BE2C (cell line): ENCODE measurements at regions not wholly inside any gene's neighbourhood (a gene's known extent, or its start where the extent isn't known, plus 50 kb on each side); places are given as distances from the start of the nearest gene placed in this dataset.

Experiments
- DNase-seq: peaks from one replicate; pipeline ENCODE4 v3.0.0-alpha.2; 2020
- H3K27me3 ChIP-seq: fragments of 250-450 bp; sonication (Bioruptor Pico); 2 replicates; pipeline ENCODE4 v1.5.1; 2020; ENCODE audit warnings: mild to moderate bottlenecking
- H3K36me3 ChIP-seq: fragments of 250-450 bp; sonication (Bioruptor Pico); 2 replicates; pipeline ENCODE4 v1.5.1; 2020; ENCODE audit warnings: mild to moderate bottlenecking
- H3K4me1 ChIP-seq: fragments of 250-450 bp; sonication (Bioruptor Pico); 2 replicates; pipeline ENCODE4 v1.5.1; 2020
- H3K4me3 ChIP-seq: 2 replicates; pipeline ENCODE4 v1.5.1; 2011; ENCODE audit warnings: low read depth, low read length
- H3K9me3 ChIP-seq: fragments of 250-450 bp; sonication (Bioruptor Pico); 2 replicates; pipeline ENCODE4 v1.5.1; 2020
- TF ChIP-seq, protein P1 (sequence below): IDR thresholded peaks from 2 replicates; pipeline ENCODE4 v1.5.1; 2012; ENCODE audit warnings: mild to moderate bottlenecking, low read depth, low read length

DNA sequence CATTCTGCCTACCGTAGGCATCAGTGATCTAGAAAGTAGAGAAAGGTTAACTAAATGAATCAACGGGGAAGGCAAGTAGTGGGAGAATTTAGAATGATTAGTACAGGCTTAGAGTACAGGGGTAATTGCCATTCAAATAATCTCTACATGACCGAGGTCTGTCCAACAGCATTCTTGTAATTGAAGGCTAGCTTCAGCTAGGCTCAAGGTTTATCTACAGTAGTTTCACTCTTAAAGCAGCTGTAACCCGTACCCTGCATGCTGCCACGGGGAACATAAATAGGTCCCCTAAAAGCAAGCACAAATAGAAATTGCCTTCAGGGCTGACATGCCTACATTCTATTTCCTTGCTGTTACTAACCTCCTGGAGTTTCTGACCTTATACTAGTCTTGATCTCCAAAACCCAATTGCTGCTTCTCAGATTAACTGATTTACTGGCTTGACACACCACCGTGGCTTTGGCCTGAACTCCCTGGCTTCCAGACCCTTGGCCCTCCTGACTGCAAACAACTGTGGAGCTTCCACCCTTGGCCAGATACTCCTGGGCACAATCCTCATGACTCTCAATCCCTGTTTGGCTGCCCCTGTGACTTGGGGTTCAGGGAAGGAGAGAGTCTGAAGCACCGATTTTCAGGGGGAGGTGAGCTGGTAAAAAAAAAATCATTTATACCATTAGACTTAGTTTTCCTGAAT lies 242.1 kb upstream of the FOXN3 start:
- TF ChIP-seq, protein P1, sequence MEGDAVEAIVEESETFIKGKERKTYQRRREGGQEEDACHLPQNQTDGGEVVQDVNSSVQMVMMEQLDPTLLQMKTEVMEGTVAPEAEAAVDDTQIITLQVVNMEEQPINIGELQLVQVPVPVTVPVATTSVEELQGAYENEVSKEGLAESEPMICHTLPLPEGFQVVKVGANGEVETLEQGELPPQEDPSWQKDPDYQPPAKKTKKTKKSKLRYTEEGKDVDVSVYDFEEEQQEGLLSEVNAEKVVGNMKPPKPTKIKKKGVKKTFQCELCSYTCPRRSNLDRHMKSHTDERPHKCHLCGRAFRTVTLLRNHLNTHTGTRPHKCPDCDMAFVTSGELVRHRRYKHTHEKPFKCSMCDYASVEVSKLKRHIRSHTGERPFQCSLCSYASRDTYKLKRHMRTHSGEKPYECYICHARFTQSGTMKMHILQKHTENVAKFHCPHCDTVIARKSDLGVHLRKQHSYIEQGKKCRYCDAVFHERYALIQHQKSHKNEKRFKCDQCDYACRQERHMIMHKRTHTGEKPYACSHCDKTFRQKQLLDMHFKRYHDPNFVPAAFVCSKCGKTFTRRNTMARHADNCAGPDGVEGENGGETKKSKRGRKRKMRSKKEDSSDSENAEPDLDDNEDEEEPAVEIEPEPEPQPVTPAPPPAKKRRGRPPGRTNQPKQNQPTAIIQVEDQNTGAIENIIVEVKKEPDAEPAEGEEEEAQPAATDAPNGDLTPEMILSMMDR: no peak
- Histone ChIP-seq H3K4me3 (no peak overlapping the region), H3K27me3 (no peaks in the 10 kb centered on the region), H3K4me1 (no peaks in the 10 kb centered on the region), H3K9me3 (no peaks in the 10 kb centered on the region), H3K36me3 (no peaks in the 10 kb centered on the region)
- no peak for DNase-seq

GRCh38 chr14:89657014-89657413 lies 240.0 kb upstream of the FOXN3 start:
- Histone ChIP-seq H3K36me3 (no peaks in the 10 kb centered on the region), H3K9me3 (no peaks in the 10 kb centered on the region), H3K4me1 (no peaks in the 10 kb centered on the region), H3K27me3 (no peaks in the 10 kb centered on the region), H3K4me3 (no peak overlapping the region)
- TF ChIP-seq, protein P1: no peak
- DNase-seq: no peak

DNA sequence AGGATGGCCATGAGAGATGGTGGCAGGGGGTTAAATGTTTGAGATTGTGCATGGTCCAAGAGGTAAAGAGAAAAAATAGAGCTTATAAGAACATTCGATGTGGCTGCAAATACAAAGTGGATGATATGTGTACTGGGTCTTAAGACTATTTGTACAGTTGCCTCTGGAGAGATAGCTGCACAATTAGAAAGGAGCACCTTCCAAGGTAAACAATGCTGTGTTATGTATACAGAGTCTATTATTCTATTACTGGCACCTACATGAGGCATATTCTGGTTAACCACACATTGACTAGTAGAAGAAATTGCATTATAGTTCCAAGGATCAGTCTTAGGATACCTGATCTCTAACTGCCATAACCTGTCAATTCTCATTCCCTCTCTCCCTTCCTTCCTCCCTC lies 238.0 kb upstream of the FOXN3 start:
- no peak for DNase-seq
- TF ChIP-seq, protein P1: no peak
- Histone ChIP-seq H3K27me3 (no peaks in the 10 kb centered on the region), H3K36me3 (no peaks in the 10 kb centered on the region), H3K4me3 (no peak overlapping the region), H3K4me1 (no peaks in the 10 kb centered on the region), H3K9me3 (no peaks in the 10 kb centered on the region)

- DNase-seq: no peak
- Histone ChIP-seq H3K27me3 (no peaks in the 10 kb centered on the region), H3K36me3 (no peaks in the 10 kb centered on the region), H3K4me1 (no peaks in the 10 kb centered on the region), H3K4me3 (no peak overlapping the region), H3K9me3 (no peaks in the 10 kb centered on the region)
- TF ChIP-seq, protein P1: no peak
Observed at GRCh38 chr14:89652352-89652751, 235.3 kb upstream of the FOXN3 start.

DNA sequence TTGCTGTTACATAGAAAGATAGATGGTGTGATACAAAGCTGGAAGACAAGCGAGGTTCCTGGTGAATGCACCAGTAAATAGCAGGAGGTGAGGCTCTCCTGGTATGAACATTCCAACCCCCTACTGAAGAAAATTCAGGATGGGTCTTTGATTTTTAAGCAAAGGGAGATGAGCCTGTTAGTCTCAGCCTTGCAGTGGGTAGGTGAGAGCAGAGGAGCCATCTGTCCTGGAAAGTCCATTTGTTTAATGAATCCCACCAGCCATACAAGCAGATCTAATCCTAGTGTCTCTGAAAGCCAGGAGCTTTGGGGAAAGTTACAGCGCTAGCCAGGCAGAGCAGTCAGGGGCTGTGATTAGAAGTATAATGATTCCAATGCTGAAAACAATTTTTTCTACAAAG lies 234.8 kb upstream of the FOXN3 start:
- TF ChIP-seq, protein P1: no peak
- DNase-seq: no peak
- no peaks in the 10 kb centered on the region for H3K9me3 ChIP-seq

DNA sequence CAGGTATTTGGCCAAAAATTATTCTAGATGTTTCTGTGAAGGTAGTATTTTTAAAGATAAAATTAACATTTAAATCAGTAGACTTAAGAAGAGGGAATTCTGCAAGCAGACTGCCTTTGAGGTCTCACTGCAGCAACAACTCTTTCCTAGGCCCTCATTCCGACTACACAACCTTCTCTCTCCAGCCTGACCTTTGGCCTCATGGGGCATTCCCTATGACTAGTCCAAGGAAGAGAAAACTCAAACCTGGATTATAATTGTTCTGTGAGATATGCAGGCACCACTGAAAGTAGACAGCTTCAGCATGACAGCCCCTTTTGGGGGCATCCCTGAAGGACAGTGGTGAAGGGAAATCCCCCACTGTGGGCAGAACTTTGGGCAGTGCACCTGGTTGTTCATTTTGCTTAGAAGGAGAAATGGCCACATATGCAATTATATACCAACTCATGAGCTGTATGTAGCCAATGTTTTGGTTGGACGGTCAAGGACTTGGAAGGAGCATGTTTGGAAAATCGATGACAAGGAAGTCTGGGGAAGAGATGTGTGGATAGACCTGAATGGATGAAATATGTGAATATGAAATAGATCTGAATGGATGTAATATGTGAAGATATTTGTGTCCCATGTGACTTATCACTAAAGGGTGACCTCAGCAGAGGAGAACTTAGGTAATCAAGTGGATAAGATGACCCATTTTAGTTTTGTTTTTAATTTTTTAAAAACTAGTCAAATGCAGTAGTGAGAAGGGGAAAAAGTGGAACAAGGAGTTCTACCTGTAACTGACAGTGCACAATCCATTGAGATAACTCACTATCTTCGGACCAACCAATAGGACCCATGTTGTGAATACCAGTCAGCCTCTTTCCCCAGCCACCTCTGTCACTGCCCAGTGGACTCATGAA lies 233.3 kb upstream of the FOXN3 start:
- DNase-seq: no peak
- Histone ChIP-seq H3K36me3 (no peaks in the 10 kb centered on the region), H3K4me3 (no peak overlapping the region), H3K9me3 (no peaks in the 10 kb centered on the region), H3K4me1 (no peaks in the 10 kb centered on the region), H3K27me3 (no peaks in the 10 kb centered on the region)
- TF ChIP-seq, protein P1: no peak

More for the DNA sequence above, 234.8 kb upstream of the FOXN3 start:
- Histone ChIP-seq H3K4me1 (no peaks in the 10 kb centered on the region), H3K36me3 (no peaks in the 10 kb centered on the region), H3K4me3 (no peak overlapping the region), H3K27me3 (no peaks in the 10 kb centered on the region)
